HCT116 (cell line): ENCODE measurements at regions not wholly inside any gene's neighbourhood (a gene's known extent, or its start where the extent isn't known, plus 50 kb on each side); places are given as distances from the start of the nearest gene placed in this dataset.

ENCODE experiments used
- ATAC-seq: fragments of 200-7000 bp; cut with Tn5 transposase; 2 replicates; pipeline ENCODE4 v1.9.1; 2020; ENCODE audit warnings: mild to moderate bottlenecking, moderate library complexity
- BruUV-seq: library from RNA; stranded (reverse); fragments of 400-500 nt; replicated peaks from 2 replicates; lab custom pipeline; 2021; lab: Mats Ljungman, UMichigan
- CTCF ChIA-PET: fragments of 300-600 bp; sonication (Branson Sonifier 250); formaldehyde crosslinking; loops from one replicate; lab custom pipeline; 2021; ENCODE audit warnings: antibody characterized with exemption; lab: Charles Lee
- POLR2A ChIA-PET: fragments of 300-600, 350-600 bp; sonication (Branson Sonifier 250); formaldehyde crosslinking; loops from one replicate; lab custom pipeline; 2021; ENCODE audit warnings: antibody characterized with exemption; lab: Charles Lee
- RAD21 ChIA-PET, 2 experiments: fragments of 300-600 bp; sonication (Branson Sonifier 250); formaldehyde crosslinking; loops; one replicate each; lab custom pipeline; 2023; ENCODE audit warnings: low total read pairs in 2 of 2; ENCODE audit not compliant: uncharacterized antibody in 2 of 2, unreplicated experiment in 2 of 2, low non-redundant PET in 1 of 2; lab: Charles Lee
- DNase-seq: peaks from one replicate; pipeline ENCODE4 v3.0.0-alpha.2; 2010; ENCODE audit warnings: low read depth, low spot score
- H2AFZ ChIP-seq: fragments of 200-600 bp; shearing (Covaris generic), sonication (generic); 2 replicates; pipeline ENCODE4 v1.6.1; 2017; ENCODE audit warnings: low read depth, mixed run types, mixed read lengths, antibody characterized with exemption, low read length; ENCODE audit not compliant: poor library complexity, severe bottlenecking
- H3K27ac ChIP-seq: 2 replicates; pipeline ENCODE4 v1.5.1; 2012; ENCODE audit warnings: low read depth, low read length
- H3K27me3 ChIP-seq: fragments of 200-600 bp; sonication (generic); 2 replicates; pipeline ENCODE4 v1.6.1; 2016; ENCODE audit warnings: mixed run types, low read length, mixed read lengths; ENCODE audit not compliant: insufficient read depth
- H3K36me3 ChIP-seq, 2 experiments: fragments of 200-500 bp in 1 of 2; fragments of 200-600 bp in 1 of 2; sonication (Bioruptor generic) in 1 of 2; sonication (generic) in 1 of 2; 2 replicates each; pipeline versions ENCODE4 v1.5.1 to v1.6.1; 2014 to 2016; ENCODE audit warnings: low read length in 2 of 2, inconsistent platforms in 1 of 2, mixed read lengths in 1 of 2, mixed run types in 1 of 2; ENCODE audit not compliant: insufficient read depth in 2 of 2, control insufficient read depth in 1 of 2
- H3K4me1 ChIP-seq, 2 experiments: fragments of 200-600 bp in 1 of 2; sonication (generic) in 1 of 2; 2 replicates each; pipeline versions ENCODE4 v1.5.1 to v1.6.1; 2012 to 2017; ENCODE audit warnings: low read length in 2 of 2, inconsistent platforms in 1 of 2, mild to moderate bottlenecking in 1 of 2, mixed read lengths in 1 of 2, mixed run types in 1 of 2, moderate library complexity in 1 of 2; ENCODE audit not compliant: insufficient read depth in 2 of 2, control insufficient read depth in 1 of 2
- H3K4me2 ChIP-seq: fragments of 200-600 bp; sonication (generic); 2 replicates; pipeline ENCODE4 v1.6.1; 2017; ENCODE audit warnings: mixed run types, low read length, mixed read lengths
- H3K4me3 ChIP-seq, 2 experiments: fragments of 200-600 bp in 1 of 2; sonication (generic) in 1 of 2; replicated peaks in 1 of 2; 2 replicates each; pipeline ENCODE4 v1.5.1; 2011 to 2016; ENCODE audit warnings: low read length in 2 of 2, control low read depth in 1 of 2, low read depth in 1 of 2, mild to moderate bottlenecking in 1 of 2, mixed read lengths in 1 of 2, mixed run types in 1 of 2
- H3K79me2 ChIP-seq: fragments of 200-600 bp; sonication (generic); 2 replicates; pipeline ENCODE4 v1.6.1; 2017; ENCODE audit warnings: mild to moderate bottlenecking, mixed run types, low read length, moderate library complexity, mixed read lengths; ENCODE audit not compliant: insufficient read depth
- H3K9ac ChIP-seq: fragments of 200-600 bp; sonication (generic); 2 replicates; pipeline ENCODE4 v1.6.1; 2016; ENCODE audit warnings: low read length, mixed read lengths
- H3K9me2 ChIP-seq: fragments of 200-600 bp; sonication (generic), shearing (Covaris generic); 2 replicates; pipeline ENCODE4 v1.6.1; 2017; ENCODE audit warnings: mixed run types, mild to moderate bottlenecking, moderate library complexity; ENCODE audit not compliant: insufficient read depth
- H3K9me3 ChIP-seq, 2 experiments: fragments of 200-500 bp in 1 of 2; fragments of 200-600 bp in 1 of 2; sonication (Bioruptor generic) in 1 of 2; sonication (generic) in 1 of 2; 2 replicates each; pipeline ENCODE4 v1.6.1; 2014 to 2017; ENCODE audit warnings: low read length in 2 of 2, mixed read lengths in 2 of 2, inconsistent platforms in 1 of 2, low read depth in 1 of 2, mild to moderate bottlenecking in 1 of 2, mixed run types in 1 of 2, moderate library complexity in 1 of 2; ENCODE audit not compliant: control insufficient read depth in 1 of 2, insufficient read depth in 1 of 2
- H4K20me1 ChIP-seq: fragments of 200-600 bp; sonication (generic), shearing (Covaris generic); 2 replicates; pipeline ENCODE4 v1.6.1; 2017; ENCODE audit warnings: mixed run types, mild to moderate bottlenecking, moderate library complexity; ENCODE audit not compliant: insufficient read depth
- ATF3 ChIP-seq: IDR thresholded peaks from 2 replicates; pipeline ENCODE4 v1.6.1; 2012
- CEBPB ChIP-seq: IDR thresholded peaks from 2 replicates; pipeline ENCODE4 v1.6.1; 2012; ENCODE audit warnings: low read depth
- FOSL1 ChIP-seq: IDR thresholded peaks from 2 replicates; pipeline ENCODE4 v1.6.1; 2012; ENCODE audit warnings: low read depth
- JUND ChIP-seq: IDR thresholded peaks from 2 replicates; pipeline ENCODE4 v1.6.1; 2012
- MAX ChIP-seq: IDR thresholded peaks from 2 replicates; pipeline ENCODE4 v1.6.1; 2012
- POLR2A ChIP-seq: IDR thresholded peaks from 2 replicates; pipeline ENCODE4 v1.7.0; 2011; ENCODE audit warnings: borderline replicate concordance; ENCODE audit not compliant: insufficient read depth, insufficient read length; ENCODE audit errors: extremely low read depth
- RAD21 ChIP-seq: IDR thresholded peaks from 2 replicates; pipeline ENCODE4 v1.6.1; 2012; ENCODE audit warnings: low read depth, mild to moderate bottlenecking
- SIN3A ChIP-seq: IDR thresholded peaks from 2 replicates; pipeline ENCODE4 v1.6.1; 2012; ENCODE audit warnings: low read depth
- SP1 ChIP-seq: IDR thresholded peaks from 2 replicates; pipeline ENCODE4 v1.6.1; 2012; ENCODE audit warnings: low read depth
- SRF ChIP-seq: IDR thresholded peaks from 2 replicates; pipeline ENCODE4 v1.6.1; 2012; ENCODE audit warnings: low read depth
- YY1 ChIP-seq: IDR thresholded peaks from 2 replicates; pipeline ENCODE4 v1.6.1; 2011; ENCODE audit warnings: low read length, low read depth, moderate library complexity, mild to moderate bottlenecking; ENCODE audit not compliant: insufficient replicate concordance; ENCODE audit errors: extremely low read depth
- ZFX ChIP-seq: fragments of 450-650 bp; IDR thresholded peaks from 2 replicates; pipeline ENCODE4 v1.6.1; 2017
- intact Hi-C: fragments of 100-400 bp; cut with micrococcal nuclease; formaldehyde crosslinking; loops from 2 replicates; pipeline ENCODE4 v1.10.0; 2022
- TF ChIP-seq, protein P1 (sequence below), 3 experiments: fragments of 200-600 bp in 1 of 3; sonication (generic) in 1 of 3; IDR thresholded peaks in 2 of 3; conservative IDR thresholded peaks in 1 of 3; 2 replicates each; pipeline ENCODE4 v1.5.1; 2012 to 2017; ENCODE audit warnings: low read depth in 2 of 3, low read length in 2 of 3, antibody characterized with exemption in 1 of 3, borderline replicate concordance in 1 of 3, control low read depth in 1 of 3, mild to moderate bottlenecking in 1 of 3, mixed read lengths in 1 of 3, mixed run types in 1 of 3, moderate library complexity in 1 of 3; ENCODE audit not compliant: insufficient read depth in 1 of 3
- TF ChIP-seq, protein P2 (sequence below): IDR thresholded peaks from 2 replicates; pipeline ENCODE4 v1.6.1; 2011; ENCODE audit warnings: mild to moderate bottlenecking, low read length, moderate library complexity; ENCODE audit not compliant: insufficient replicate concordance; ENCODE audit errors: extremely low read depth

GRCh38 chr1:87913361-87913760 is 584.7 kb downstream of the LMO4 start:
- no peak for TF ChIP-seq CEBPB
- no peak for TF ChIP-seq SP1
- TF ChIP-seq FOSL1, result no peak
- no peak for TF ChIP-seq ZFX
- no peak for TF ChIP-seq MAX
- TF ChIP-seq JUND, result no peak
- TF ChIP-seq RAD21, result no peak
- TF ChIP-seq SIN3A, result no peak
- TF ChIP-seq, protein P1, sequence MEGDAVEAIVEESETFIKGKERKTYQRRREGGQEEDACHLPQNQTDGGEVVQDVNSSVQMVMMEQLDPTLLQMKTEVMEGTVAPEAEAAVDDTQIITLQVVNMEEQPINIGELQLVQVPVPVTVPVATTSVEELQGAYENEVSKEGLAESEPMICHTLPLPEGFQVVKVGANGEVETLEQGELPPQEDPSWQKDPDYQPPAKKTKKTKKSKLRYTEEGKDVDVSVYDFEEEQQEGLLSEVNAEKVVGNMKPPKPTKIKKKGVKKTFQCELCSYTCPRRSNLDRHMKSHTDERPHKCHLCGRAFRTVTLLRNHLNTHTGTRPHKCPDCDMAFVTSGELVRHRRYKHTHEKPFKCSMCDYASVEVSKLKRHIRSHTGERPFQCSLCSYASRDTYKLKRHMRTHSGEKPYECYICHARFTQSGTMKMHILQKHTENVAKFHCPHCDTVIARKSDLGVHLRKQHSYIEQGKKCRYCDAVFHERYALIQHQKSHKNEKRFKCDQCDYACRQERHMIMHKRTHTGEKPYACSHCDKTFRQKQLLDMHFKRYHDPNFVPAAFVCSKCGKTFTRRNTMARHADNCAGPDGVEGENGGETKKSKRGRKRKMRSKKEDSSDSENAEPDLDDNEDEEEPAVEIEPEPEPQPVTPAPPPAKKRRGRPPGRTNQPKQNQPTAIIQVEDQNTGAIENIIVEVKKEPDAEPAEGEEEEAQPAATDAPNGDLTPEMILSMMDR (IDR thresholded peaks at IDR 0.05 in 2 of 3, conservative IDR thresholded peaks at IDR 0.05 in 1 of 3; ENCODE audit: borderline replicate concordance in 1 of 3, insufficient read depth in 1 of 3, low read depth in 2 of 3, low read length in 2 of 3), result no peak
- no peak for TF ChIP-seq ATF3
- no peak for TF ChIP-seq POLR2A
- TF ChIP-seq, protein P2, sequence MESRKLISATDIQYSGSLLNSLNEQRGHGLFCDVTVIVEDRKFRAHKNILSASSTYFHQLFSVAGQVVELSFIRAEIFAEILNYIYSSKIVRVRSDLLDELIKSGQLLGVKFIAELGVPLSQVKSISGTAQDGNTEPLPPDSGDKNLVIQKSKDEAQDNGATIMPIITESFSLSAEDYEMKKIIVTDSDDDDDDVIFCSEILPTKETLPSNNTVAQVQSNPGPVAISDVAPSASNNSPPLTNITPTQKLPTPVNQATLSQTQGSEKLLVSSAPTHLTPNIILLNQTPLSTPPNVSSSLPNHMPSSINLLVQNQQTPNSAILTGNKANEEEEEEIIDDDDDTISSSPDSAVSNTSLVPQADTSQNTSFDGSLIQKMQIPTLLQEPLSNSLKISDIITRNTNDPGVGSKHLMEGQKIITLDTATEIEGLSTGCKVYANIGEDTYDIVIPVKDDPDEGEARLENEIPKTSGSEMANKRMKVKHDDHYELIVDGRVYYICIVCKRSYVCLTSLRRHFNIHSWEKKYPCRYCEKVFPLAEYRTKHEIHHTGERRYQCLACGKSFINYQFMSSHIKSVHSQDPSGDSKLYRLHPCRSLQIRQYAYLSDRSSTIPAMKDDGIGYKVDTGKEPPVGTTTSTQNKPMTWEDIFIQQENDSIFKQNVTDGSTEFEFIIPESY, result no peak
- no peak for TF ChIP-seq SRF
- no peak for TF ChIP-seq YY1
- RAD21 ChIA-PET, result no interaction called here
- Histone ChIP-seq H3K36me3 (no peaks in the 10 kb centered on the region), H3K4me3 (no peak overlapping the region), H3K9me2 (no peaks in the 10 kb centered on the region), H3K79me2 (no peaks in the 10 kb centered on the region), H3K27ac (no peak overlapping the region), H2AFZ (no peak overlapping the region), H3K9me3 (no peaks in the 10 kb centered on the region), H3K9ac (no peak overlapping the region), H4K20me1 (no peaks in the 10 kb centered on the region), H3K27me3 (no peaks in the 10 kb centered on the region), H3K4me2 (no peak overlapping the region), H3K4me1 (no peaks in the 10 kb centered on the region)
- DNase-seq, result no peak
- POLR2A ChIA-PET, result no interaction called here
- ATAC-seq, result no peak
- intact Hi-C loops, result no loop called here
- BruUV-seq, result no TSS peak
- CTCF ChIA-PET, result no interaction called here
